NOMO-1 treated with dmso at 0.1 percent for 144 hours (cell line): ENCODE measurements at regions not wholly inside any gene's neighbourhood (a gene's known extent, or its start where the extent isn't known, plus 50 kb on each side); places are given as distances from the start of the nearest gene placed in this dataset.
"Not testable (repeated sequence)": the region's sequence is repeated elsewhere in the genome, so short reads cannot be mapped to it uniquely, and the experiment has no call there.

Source experiments
- DNase-seq: peaks from one replicate; lab custom pipeline; 2025; ENCODE audit not compliant: unreplicated experiment; lab: John Stamatoyannopoulos, UW

- not testable (repeated sequence) for DNase-seq
Observed at GRCh38 chrX:124181515-124181914, 150.9 kb upstream of the TEX13D start.

DNA sequence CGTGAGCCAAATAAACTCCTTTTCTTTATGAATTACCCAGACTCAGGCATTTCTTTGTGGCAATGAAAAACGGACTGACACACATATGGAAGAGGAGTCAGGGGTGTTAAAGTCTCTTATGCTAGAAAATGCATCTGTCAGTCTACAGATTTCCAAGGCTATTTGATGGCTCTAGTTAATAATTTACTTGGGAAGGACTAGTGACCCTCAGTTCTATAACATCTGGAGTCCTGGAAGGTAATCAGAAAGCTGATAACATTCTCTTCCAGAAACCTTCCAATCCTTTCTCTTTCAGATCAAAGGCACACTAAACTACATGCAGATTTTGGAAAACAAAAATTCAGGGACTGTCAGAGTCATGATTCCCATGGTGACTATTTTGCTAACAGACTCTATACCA is 142.0 kb upstream of the TEX13D start:
- DNase-seq, result no peak

DNA sequence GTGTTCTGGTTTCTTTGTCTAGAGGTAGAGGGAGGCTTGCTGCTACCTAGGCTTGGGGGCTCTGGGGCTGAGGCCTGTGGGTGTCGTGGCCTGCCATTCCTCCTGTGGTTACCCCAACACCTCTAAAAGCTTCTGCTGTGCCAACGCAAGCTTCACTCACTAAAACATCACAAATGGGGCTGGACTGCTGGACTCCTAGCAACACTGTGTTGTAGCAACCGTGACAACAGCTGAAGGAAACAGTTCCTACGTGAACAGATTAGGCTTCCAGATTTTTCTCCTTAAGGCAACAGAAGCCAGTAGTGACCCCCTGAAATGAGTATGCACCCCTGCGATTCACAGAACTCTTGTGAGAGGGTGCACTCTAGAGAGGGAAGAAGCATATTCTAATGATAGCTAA is 138.3 kb upstream of the TEX13D start:
- DNase-seq, result no peak

DNA sequence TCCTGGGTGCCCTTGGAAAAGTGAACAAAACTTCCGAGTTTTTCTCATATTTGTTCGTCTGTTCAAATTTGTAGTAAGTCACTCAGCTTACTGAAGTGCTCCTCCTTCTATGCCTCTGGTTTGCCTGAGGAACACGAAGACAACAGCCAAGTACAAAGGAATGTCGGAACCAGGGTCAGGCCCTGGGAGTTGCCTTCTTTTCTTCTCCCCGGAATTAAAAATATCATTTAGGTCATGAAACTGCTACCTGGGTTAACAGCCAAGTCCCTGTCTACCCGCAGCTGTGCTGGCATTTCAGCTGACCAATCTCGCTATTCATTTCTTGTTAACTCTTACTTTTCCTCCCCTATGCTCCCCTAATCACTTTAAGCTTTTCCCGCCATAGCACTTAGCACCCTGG is 137.6 kb upstream of the TEX13D start:
- no peak for DNase-seq

DNA sequence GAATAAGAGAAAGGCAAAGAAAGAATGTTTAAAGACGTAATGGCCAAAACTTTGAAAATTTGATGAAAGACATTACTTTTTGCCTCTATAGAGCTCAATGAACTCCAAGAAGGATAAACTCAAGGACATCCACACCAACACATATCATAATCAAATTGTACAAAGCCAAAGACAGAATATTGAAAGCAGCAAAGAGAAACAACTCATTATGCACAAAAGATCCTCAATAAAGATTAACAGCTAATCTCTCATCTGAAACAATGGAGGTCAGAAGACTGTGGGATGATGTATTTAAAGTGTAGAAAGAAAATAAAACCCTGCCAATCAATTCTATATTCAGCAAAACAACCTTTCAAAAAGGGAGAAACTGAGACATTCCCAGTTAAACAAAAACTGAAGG is 129.1 kb upstream of the TEX13D start:
- DNase-seq, result no peak

- DNase-seq, result peak; percentile 50
Observed at GRCh38 chrX:124208660-124209059, 123.8 kb upstream of the TEX13D start.

DNA sequence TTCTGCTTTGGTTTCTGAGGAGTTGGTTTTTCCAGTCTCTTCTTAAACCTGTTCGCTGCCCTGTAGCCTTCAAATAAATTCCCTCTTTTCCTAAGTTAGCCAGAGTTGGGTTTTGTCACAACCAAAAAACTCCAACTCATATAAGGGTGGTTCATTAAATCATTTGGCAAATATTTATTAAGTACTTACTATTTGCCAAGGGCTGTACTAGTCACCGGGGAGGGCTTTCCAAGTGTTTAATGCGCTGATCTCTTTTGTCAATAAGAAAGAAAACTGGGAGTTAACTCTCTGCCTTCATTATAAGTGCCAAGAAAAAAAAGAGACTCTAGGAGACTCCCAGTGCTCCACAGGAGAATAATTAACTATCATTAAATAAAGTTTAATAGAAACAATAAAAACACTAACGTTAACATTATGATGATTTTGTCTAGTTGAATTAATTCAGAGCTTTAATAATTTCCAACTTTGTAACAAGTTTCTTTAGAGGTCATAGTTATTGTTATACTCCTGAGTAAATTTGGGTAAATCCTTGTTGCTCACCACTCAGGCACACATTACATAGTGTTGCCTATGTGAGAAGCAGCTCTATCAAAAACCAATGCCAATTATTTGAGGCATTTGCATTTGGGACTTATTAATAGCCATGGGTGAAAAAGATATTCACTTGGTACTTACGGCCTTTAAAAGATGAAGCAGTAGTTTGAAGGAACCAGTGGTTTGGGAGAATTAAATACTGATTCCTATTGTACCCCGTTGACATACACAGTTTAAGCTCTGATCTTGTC is 122.5 kb upstream of the TEX13D start:
- no peak for DNase-seq

DNA sequence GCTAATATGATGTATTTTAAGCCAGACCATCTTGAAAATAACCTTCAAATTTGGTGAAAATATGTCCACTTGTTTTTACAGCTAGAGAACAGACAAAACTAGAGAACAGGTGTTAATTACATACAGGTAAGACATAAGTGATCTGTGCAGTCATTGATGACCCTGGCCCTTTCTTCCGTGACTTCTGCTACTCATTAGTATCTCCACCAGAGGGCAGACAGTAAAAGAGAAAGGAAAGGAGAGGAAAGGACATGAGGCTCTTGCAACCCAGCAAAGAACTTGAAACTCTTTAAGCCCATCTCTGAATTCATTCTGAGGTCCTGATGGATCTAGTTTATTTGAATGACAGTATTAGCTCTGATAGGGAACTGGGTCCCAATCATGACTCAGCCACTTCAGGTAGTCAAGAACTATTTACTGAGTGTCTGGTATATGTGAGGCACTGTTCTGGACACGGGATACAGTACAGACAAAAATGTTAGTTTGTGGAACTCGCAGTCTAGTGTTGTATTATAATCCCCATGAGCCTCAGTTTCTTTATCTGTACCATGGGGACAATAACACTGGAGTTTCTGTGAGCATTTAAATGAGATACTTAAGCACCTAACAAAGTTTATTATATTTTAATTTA is 121.0 kb upstream of the TEX13D start:
- peak; percentile 25 for DNase-seq

- peak; percentile 55 for DNase-seq
Observed at GRCh38 chrX:124212622-124213021, 119.8 kb upstream of the TEX13D start.

DNA sequence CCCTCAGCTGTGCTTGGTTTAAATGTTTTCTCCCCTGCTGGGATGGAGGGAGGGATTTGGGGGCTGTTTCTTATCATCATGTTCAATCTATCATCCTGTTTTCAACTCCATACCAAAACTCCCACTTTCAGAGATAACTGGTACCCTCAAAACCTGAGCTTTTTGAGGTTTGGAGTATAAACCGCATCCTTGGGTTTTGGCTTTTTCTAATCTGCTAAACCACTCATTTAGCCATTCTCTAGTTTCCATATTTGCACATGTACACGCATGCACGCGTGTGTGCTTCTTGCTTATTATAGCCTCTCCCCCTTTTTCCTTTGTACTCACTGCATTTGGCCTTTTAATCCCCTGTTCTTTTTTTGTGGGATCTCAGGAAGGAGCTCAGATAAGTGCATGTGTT is 116.7 kb upstream of the TEX13D start:
- no peak for DNase-seq

GRCh38 chrX:124216396-124217115 is 115.9 kb upstream of the TEX13D start:
- no peak for DNase-seq

GRCh38 chrX:124217304-124218251 is 114.9 kb upstream of the TEX13D start:
- no peak for DNase-seq

- DNase-seq, result no peak
Observed at GRCh38 chrX:124223524-124223923, 108.9 kb upstream of the TEX13D start.

- no peak for DNase-seq
Observed at GRCh38 chrX:124224528-124224927, 107.9 kb upstream of the TEX13D start.

- DNase-seq, result no peak
Observed at GRCh38 chrX:124226129-124226528, 106.3 kb upstream of the TEX13D start.

DNA sequence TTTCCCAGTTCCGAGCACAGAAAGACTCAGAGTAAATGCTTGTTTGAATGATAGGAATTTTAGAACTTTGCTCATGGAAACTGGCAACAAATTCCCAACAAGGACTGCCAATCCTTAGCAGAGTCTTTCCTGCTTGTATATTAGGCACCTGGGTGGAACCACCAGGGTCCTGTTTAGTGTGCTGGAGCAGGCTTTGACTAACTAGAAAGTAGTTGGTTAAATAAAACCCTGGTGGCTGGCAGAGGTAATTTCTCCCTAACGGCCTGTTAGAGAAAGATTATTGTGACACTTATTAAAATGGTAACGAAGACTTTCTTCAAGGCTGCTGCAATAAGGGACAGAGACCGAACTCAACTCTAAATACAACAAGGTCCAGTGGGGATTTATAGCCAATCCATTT is 103.6 kb upstream of the TEX13D start:
- no peak for DNase-seq

DNA sequence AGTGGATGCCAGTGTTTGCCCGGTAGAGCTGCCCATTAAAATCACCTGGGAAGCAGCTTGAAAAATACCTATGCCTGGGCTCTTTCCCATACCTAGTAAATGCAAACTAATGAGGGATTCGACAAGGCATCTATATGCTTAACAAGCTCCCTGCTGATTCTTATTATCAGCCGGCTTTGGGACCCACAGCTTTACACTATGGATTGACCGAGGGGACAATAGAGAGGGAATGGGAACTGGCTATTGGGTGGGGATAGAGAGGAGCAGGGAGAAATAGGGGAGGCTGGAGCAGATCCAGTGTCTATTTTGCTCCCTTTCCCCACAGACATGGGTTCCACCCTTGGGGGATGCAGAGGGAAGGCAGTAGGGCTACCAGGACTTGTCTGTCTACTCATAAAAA is 103.1 kb upstream of the TEX13D start:
- DNase-seq, result no peak

- no peak for DNase-seq
Observed at GRCh38 chrX:124230655-124231450, 101.6 kb upstream of the TEX13D start.

GRCh38 chrX:124231451-124231759 is 101.1 kb upstream of the TEX13D start:
- DNase-seq, result no peak

- no peak for DNase-seq
Observed at GRCh38 chrX:124232523-124233201, 99.8 kb upstream of the TEX13D start.
